Uterus (tissue), 3 donors: ENCODE measurements at regions not wholly inside any gene's neighbourhood (a gene's known extent, or its start where the extent isn't known, plus 50 kb on each side); places are given as distances from the start of the nearest gene placed in this dataset.

Experiments
- DNase-seq, 2 donors: peaks; one replicate each; pipeline ENCODE4 v3.0.0-alpha.2; 2019 to 2020
- H3K27ac ChIP-seq, 2 donors: fragments of 200-600 bp; sonication (generic); 1 replicate in 1 of 2; 2 replicates in 1 of 2; pipeline ENCODE4 v1.5.1; 2016 to 2018
- H3K27me3 ChIP-seq, 2 donors: fragments of 200-600 bp; sonication (generic); one replicate each; pipeline ENCODE4 v1.5.1; 2018 to 2019; ENCODE audit warnings: control low read depth in 1 of 2
- H3K36me3 ChIP-seq, 2 donors: fragments of 200-600 bp; sonication (generic); one replicate each; pipeline ENCODE4 v1.5.1; 2019; ENCODE audit warnings: control low read depth in 1 of 2
- H3K4me1 ChIP-seq, 2 donors: fragments of 200-600 bp; sonication (generic); one replicate each; pipeline ENCODE4 v1.5.1; 2018 to 2019; ENCODE audit warnings: control low read depth in 1 of 2
- H3K4me3 ChIP-seq, 2 donors: fragments of 200-600 bp; sonication (generic); 1 replicate in 1 of 2; 2 replicates in 1 of 2; pipeline ENCODE4 v1.5.1; 2018 to 2019; ENCODE audit warnings: mild to moderate bottlenecking in 1 of 2
- H3K9me3 ChIP-seq, 2 donors: fragments of 200-600 bp; sonication (generic); one replicate each; pipeline ENCODE4 v1.5.1; 2019; ENCODE audit warnings: control low read depth in 1 of 2
- POLR2A ChIP-seq, 2 donors: fragments of 450-650 bp; IDR thresholded peaks; one replicate each; pipeline ENCODE4 v1.6.1; 2016; ENCODE audit warnings: antibody characterized with exemption in 2 of 2, mild to moderate bottlenecking in 1 of 2, moderate library complexity in 1 of 2
- intact Hi-C: fragments of 100-400 bp; cut with DNase I; formaldehyde crosslinking; loops from one replicate; pipeline ENCODE4 v1.15.1; 2023; ENCODE audit warnings: low total_unique reads
- TF ChIP-seq, protein P1 (sequence below), 4 experiments: fragments of 200-600 bp in 2 of 4; fragments of 450-650 bp in 2 of 4; sonication (generic) in 2 of 4; IDR thresholded peaks; one replicate each; pipeline ENCODE4 v1.5.1; 2016 to 2019; ENCODE audit warnings: antibody characterized with exemption in 4 of 4, mild to moderate bottlenecking in 2 of 4, moderate library complexity in 1 of 4
- donor health status: DM: yes; HTN: yes; CAD: no.

DNA sequence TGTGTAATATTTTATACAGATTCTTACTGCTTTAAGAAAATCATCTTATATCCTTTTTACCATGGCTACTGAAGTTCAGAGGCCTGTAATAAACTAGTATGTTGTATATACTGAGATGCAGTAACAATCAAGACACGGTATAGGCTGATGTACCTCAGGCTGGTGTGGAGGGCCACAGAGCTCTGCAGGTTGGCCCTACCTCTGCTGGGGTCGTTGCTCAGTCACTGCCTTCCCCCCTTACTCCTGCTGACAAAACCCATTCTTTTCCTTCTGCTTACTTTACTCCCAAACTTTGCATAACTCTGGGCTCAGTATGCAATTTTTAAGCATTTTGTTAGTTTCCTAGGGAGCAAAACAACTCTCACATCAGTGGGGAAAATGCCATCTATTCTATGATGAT, 200.1 kb upstream of the FOXP2 start:
- TF ChIP-seq, protein P1, sequence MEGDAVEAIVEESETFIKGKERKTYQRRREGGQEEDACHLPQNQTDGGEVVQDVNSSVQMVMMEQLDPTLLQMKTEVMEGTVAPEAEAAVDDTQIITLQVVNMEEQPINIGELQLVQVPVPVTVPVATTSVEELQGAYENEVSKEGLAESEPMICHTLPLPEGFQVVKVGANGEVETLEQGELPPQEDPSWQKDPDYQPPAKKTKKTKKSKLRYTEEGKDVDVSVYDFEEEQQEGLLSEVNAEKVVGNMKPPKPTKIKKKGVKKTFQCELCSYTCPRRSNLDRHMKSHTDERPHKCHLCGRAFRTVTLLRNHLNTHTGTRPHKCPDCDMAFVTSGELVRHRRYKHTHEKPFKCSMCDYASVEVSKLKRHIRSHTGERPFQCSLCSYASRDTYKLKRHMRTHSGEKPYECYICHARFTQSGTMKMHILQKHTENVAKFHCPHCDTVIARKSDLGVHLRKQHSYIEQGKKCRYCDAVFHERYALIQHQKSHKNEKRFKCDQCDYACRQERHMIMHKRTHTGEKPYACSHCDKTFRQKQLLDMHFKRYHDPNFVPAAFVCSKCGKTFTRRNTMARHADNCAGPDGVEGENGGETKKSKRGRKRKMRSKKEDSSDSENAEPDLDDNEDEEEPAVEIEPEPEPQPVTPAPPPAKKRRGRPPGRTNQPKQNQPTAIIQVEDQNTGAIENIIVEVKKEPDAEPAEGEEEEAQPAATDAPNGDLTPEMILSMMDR (IDR thresholded peaks at IDR 0.05), result no peak
- no peak for TF ChIP-seq POLR2A (IDR thresholded peaks at IDR 0.05)
- DNase-seq, result no peak
- Histone ChIP-seq H3K36me3 (no peaks in the 10 kb centered on the region), H3K4me3 (no peak overlapping the region), H3K27me3 (no peaks in the 10 kb centered on the region), H3K4me1 (no peaks in the 10 kb centered on the region), H3K9me3 (no peaks in the 10 kb centered on the region), H3K27ac (no peak overlapping the region)
- intact Hi-C loops, result no loop called here

DNA sequence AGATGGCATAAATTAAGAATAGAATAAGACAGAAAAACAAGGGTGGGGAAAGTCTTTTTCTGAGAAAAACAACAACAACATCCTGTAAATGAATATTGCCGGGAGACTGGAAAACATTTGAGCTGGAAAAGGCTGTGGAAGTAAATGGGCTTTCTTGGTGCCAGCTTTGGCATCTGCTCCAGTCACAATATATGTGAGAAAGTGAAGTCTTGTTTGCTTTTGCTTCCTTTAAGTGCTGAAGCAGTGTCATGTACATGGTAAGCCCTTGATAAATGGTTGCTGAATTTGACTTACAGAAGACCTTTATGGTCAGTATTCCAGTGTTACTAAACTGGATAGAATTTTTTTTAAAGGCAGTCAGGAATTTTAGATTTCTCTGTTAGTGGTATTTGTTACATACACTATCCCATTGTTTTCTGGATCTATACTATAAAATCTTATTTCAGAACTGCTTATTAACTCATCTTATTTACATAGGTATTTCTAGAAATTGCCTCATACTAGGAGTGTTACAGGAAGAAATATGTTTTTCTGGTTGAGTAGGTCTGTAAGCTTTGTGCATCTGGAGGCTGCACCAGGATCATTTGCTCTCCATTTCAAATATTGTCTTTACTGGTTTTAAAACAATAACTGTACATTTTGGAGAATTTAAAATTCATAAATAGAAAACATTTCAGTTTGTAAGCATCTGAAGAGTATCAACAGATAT, 201.7 kb upstream of the FOXP2 start:
- TF ChIP-seq, protein P1 (IDR thresholded peaks at IDR 0.05), result no peak
- no peak for TF ChIP-seq POLR2A (IDR thresholded peaks at IDR 0.05)
- Histone ChIP-seq H3K27me3 (no peaks in the 10 kb centered on the region), H3K4me1 (no peaks in the 10 kb centered on the region), H3K4me3 (no peak overlapping the region), H3K27ac (no peak overlapping the region), H3K36me3 (no peaks in the 10 kb centered on the region), H3K9me3 (no peaks in the 10 kb centered on the region)
- no peak for DNase-seq
- intact Hi-C loops, result no loop called here

DNA sequence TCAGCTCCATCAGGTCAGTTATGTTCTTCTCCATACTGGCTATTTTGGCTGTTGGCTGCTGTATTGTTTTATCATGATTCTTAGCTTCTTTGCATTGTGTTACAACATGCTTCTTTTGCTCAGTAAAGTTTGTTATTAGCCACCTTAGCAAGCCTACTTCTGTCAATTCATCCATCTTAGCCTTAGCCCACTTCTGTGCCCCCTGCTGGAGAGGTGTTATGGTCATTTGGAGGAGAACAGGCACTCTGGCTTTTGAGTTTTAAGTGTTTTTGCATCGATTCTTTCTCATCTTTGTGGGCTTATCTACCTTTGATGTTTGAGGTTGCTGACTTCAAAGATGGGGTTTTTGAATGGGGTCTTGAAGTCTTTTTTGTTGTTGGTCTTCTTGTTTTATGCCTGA, 204.6 kb upstream of the FOXP2 start:
- H3K4me1 ChIP-seq, result no peaks in the 10 kb centered on the region
- intact Hi-C loops, result no loop called here
- no peak overlapping the region for H3K4me3 ChIP-seq
- no peaks in the 10 kb centered on the region for H3K36me3 ChIP-seq
- H3K9me3 ChIP-seq, result no peaks in the 10 kb centered on the region
- no peak overlapping the region for H3K27ac ChIP-seq
- TF ChIP-seq POLR2A (IDR thresholded peaks at IDR 0.05), result no peak
- TF ChIP-seq, protein P1 (IDR thresholded peaks at IDR 0.05), result no peak
- no peak for DNase-seq
- H3K27me3 ChIP-seq, result no peaks in the 10 kb centered on the region

DNA sequence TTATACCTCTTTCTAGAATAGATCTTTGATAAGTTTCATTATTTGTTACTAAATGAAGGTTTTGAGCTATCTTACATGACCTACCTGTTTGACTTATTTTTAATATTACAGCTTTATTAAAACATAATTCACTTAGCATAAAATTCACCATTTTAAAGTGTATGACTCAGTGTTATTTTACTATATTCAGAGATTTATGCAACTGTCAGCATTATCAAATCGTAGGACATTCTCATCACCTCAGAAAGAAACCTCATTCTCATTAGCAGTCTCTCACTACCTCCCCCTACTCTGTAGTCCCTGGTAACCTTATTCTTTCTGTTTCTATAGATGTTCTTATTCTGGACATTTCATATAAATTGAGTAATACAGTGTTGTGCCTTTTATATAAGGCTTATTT, 207.9 kb upstream of the FOXP2 start:
- Histone ChIP-seq H3K9me3 (no peaks in the 10 kb centered on the region), H3K4me3 (no peak overlapping the region), H3K27ac (no peak overlapping the region), H3K27me3 (no peaks in the 10 kb centered on the region), H3K36me3 (no peaks in the 10 kb centered on the region), H3K4me1 (no peaks in the 10 kb centered on the region)
- DNase-seq, result no peak
- intact Hi-C loops, result no loop called here
- TF ChIP-seq POLR2A (IDR thresholded peaks at IDR 0.05), result no peak
- TF ChIP-seq, protein P1 (IDR thresholded peaks at IDR 0.05), result no peak

DNA sequence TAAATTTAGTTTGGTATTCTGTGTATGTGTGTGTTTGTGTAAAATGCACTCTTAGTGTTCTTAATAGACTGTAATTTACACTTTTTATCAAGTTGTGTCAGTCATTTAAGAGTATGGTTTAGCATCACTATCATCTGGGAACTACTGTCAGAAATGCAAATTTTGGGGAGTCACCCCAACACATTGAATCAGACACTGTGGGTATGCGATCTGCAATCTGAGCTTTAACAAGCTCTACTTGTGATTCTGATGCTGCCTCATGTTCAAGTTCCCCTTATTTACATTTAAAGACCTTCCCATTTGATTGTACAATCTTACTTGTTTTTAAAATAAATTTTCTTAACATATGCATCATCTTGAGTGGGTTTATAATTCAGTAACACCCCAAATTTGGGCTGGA, 218.1 kb upstream of the FOXP2 start:
- TF ChIP-seq, protein P1 (IDR thresholded peaks at IDR 0.05), result no peak
- no peak for TF ChIP-seq POLR2A (IDR thresholded peaks at IDR 0.05)
- Histone ChIP-seq H3K27me3 (no peaks in the 10 kb centered on the region), H3K4me3 (no peak overlapping the region), H3K4me1 (no peaks in the 10 kb centered on the region), H3K36me3 (no peaks in the 10 kb centered on the region), H3K27ac (no peak overlapping the region), H3K9me3 (no peaks in the 10 kb centered on the region)
- DNase-seq, result no peak
- intact Hi-C loops, result no loop called here
